ENCODE measurements at regions not wholly inside any gene's neighbourhood (a gene's known extent, or its start where the extent isn't known, plus 50 kb on each side); places are given as distances from the start of the nearest gene placed in this dataset.

DNA sequence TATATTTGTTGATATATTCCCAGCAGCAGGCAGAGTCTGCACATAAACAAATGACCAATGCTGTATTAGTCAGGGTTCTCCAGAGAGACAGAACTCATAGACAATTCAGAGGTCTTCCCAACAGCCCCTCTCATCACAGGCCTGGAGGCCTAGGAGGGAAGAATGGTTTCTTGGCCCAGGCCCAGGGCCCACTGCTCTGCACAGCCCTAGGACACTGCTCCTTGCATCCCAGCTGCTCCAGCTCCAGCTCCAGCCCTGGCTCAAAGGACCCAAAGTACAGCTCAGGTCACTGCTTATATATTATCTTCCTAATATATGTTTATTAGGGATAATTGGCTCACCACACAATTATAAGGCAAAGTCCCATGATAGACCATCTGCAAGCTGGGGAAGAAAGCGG lies 749.9 kb downstream of the KCNJ2 start:
- Histone ChIP-seq H3K36me3 (no peaks in the 10 kb centered on the region), H3K4me3 (no peak overlapping the region), H3K4me1 (no peaks in the 10 kb centered on the region), H3K27me3 (no peaks in the 10 kb centered on the region), H3K9me3 (no peaks in the 10 kb centered on the region), H3K27ac (no peak overlapping the region)
- no peak for TF ChIP-seq POLR2A (IDR thresholded peaks at IDR 0.05)
- TF ChIP-seq, protein P1, sequence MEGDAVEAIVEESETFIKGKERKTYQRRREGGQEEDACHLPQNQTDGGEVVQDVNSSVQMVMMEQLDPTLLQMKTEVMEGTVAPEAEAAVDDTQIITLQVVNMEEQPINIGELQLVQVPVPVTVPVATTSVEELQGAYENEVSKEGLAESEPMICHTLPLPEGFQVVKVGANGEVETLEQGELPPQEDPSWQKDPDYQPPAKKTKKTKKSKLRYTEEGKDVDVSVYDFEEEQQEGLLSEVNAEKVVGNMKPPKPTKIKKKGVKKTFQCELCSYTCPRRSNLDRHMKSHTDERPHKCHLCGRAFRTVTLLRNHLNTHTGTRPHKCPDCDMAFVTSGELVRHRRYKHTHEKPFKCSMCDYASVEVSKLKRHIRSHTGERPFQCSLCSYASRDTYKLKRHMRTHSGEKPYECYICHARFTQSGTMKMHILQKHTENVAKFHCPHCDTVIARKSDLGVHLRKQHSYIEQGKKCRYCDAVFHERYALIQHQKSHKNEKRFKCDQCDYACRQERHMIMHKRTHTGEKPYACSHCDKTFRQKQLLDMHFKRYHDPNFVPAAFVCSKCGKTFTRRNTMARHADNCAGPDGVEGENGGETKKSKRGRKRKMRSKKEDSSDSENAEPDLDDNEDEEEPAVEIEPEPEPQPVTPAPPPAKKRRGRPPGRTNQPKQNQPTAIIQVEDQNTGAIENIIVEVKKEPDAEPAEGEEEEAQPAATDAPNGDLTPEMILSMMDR (IDR thresholded peaks at IDR 0.05): no peak
- DNase-seq: no peak

DNA sequence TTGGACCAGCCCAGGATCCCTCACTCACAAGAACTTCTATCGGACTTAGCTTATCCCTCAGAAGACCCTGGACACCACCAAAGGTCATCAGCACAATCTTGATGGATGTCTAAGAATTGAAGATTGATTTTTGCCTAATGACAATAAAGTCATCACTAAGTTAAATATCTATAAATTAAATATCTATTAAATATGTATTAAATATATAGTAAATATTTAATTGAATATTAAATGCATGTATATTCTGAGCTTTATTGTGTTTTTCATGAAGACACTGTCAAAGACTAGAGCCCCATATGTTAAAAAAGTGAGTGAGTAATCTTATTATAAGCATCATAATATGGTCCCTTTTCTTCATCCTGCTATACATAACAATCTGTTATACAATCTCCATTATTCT lies 751.1 kb downstream of the KCNJ2 start:
- no peak for DNase-seq
- H3K27ac ChIP-seq: no peak overlapping the region

DNA sequence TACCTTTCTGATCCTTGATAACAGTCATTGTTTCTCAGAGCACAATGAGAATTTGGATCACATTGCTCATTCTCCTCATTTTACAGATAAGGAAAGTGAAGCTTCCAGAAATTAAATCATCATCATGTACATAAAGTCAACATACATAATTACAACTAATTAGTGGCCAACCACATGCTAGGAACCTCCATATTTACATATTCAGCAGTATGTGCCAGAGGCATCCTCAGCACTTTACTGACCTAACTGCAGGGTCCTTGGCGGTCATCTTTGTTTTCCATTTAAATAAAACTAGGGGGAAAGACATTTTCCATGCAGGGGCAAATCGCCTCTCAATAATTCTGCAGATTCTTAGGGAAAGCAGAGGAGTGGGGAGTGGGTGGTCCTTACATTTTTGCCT lies 752.9 kb downstream of the KCNJ2 start:
- Histone ChIP-seq H3K36me3 (no peaks in the 10 kb centered on the region), H3K27me3 (no peaks in the 10 kb centered on the region), H3K4me3 (no peak overlapping the region), H3K4me1 (no peaks in the 10 kb centered on the region), H3K27ac (no peak overlapping the region), H3K9me3 (no peaks in the 10 kb centered on the region)
- TF ChIP-seq, protein P1 (IDR thresholded peaks at IDR 0.05): no peak
- no peak for TF ChIP-seq POLR2A (IDR thresholded peaks at IDR 0.05)
- DNase-seq: no peak

More for the DNA sequence above, 751.1 kb downstream of the KCNJ2 start:
- no peak overlapping the region for H3K4me3 ChIP-seq
- TF ChIP-seq POLR2A (IDR thresholded peaks at IDR 0.05): no peak
- TF ChIP-seq, protein P1 (IDR thresholded peaks at IDR 0.05): no peak
- H3K27me3 ChIP-seq: no peaks in the 10 kb centered on the region
- no peaks in the 10 kb centered on the region for H3K36me3 ChIP-seq
- no peaks in the 10 kb centered on the region for H3K9me3 ChIP-seq
- no peaks in the 10 kb centered on the region for H3K4me1 ChIP-seq

DNA sequence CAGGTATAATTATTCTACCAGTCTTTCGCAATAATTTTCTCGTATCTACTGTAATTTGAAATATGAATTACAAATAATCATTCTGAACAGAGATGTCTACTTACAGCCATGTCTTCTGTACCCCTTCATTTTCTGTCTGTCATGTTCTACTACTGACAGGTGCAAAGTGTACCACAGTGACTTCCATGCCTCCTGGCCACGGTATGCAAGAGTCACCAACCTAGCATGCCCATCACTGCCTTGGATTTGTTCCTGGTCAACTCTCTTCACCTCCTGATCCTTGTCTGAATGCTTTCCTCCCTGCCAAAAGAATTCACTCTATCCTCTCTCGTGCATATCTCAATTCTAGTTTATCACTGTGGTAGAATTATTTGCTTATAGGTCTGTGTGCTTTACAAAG lies 755.4 kb downstream of the KCNJ2 start:
- no peak for DNase-seq

DNA sequence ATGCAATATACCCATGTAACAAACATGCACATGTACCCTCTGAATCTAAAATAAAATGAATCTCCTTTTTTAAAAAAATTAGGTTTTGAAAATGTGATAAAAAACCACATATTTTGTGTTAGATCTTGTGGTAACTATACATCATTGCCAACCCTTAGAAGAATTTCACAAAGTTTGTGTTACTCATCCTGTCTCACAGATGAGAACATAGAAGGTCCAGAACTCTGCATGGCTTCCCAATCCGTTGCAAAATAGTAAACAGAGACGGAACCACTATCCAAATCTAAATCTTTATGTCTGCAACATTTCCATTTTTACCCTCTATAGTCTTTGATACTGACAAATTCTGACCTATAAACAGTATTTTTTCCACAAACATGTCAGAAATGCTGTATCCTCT lies 759.9 kb downstream of the KCNJ2 start:
- DNase-seq: no peak
- no peaks in the 10 kb centered on the region for H3K36me3 ChIP-seq

More for the DNA sequence above, 755.4 kb downstream of the KCNJ2 start:
- H3K27me3 ChIP-seq: no peaks in the 10 kb centered on the region
- H3K9me3 ChIP-seq: no peaks in the 10 kb centered on the region
- TF ChIP-seq POLR2A (IDR thresholded peaks at IDR 0.05): no peak
- TF ChIP-seq, protein P1 (IDR thresholded peaks at IDR 0.05): no peak
- no peak overlapping the region for H3K27ac ChIP-seq
- H3K4me3 ChIP-seq: no peak overlapping the region
- H3K36me3 ChIP-seq: no peaks in the 10 kb centered on the region
- no peaks in the 10 kb centered on the region for H3K4me1 ChIP-seq

More for the DNA sequence above, 759.9 kb downstream of the KCNJ2 start:
- Histone ChIP-seq H3K4me3 (no peak overlapping the region), H3K27ac (no peak overlapping the region), H3K27me3 (no peaks in the 10 kb centered on the region), H3K4me1 (no peaks in the 10 kb centered on the region), H3K9me3 (no peaks in the 10 kb centered on the region)
- TF ChIP-seq POLR2A (IDR thresholded peaks at IDR 0.05): no peak
- TF ChIP-seq, protein P1 (IDR thresholded peaks at IDR 0.05): no peak

Data from Peyer's patch (tissue), 4 donors.